Muscle layer of colon (tissue), 2 donors: ENCODE measurements at regions not wholly inside any gene's neighbourhood (a gene's known extent, or its start where the extent isn't known, plus 50 kb on each side); places are given as distances from the start of the nearest gene placed in this dataset.

Experiments
- H3K27ac ChIP-seq: one replicate; pipeline ENCODE4 v1.7.0; 2013; ENCODE audit warnings: low read depth, mild to moderate bottlenecking, low read length, moderate library complexity
- H3K27me3 ChIP-seq, 2 donors: one replicate each; pipeline ENCODE4 v1.7.0; 2013; ENCODE audit warnings: low read length in 2 of 2, mild to moderate bottlenecking in 2 of 2; ENCODE audit not compliant: insufficient read depth in 2 of 2, control insufficient read depth in 1 of 2
- H3K36me3 ChIP-seq: one replicate; pipeline ENCODE4 v1.7.0; 2013; ENCODE audit warnings: mild to moderate bottlenecking, low read length; ENCODE audit not compliant: insufficient read depth
- H3K4me1 ChIP-seq: one replicate; pipeline ENCODE4 v1.7.0; 2013; ENCODE audit warnings: mild to moderate bottlenecking, low read length; ENCODE audit not compliant: insufficient read depth
- H3K4me3 ChIP-seq, 2 donors: one replicate each; pipeline ENCODE4 v1.7.0; 2013; ENCODE audit warnings: low read length in 2 of 2, low read depth in 1 of 2, mild to moderate bottlenecking in 1 of 2, moderate library complexity in 1 of 2
- H3K9ac ChIP-seq: one replicate; pipeline ENCODE4 v1.7.0; 2013; ENCODE audit warnings: low read length
- H3K9me3 ChIP-seq: one replicate; pipeline ENCODE4 v1.7.0; 2013; ENCODE audit warnings: mild to moderate bottlenecking, low read length
- donor health status: abdominal sarcoma.
- donor health status: Adenocarcinoma of cecum.

DNA sequence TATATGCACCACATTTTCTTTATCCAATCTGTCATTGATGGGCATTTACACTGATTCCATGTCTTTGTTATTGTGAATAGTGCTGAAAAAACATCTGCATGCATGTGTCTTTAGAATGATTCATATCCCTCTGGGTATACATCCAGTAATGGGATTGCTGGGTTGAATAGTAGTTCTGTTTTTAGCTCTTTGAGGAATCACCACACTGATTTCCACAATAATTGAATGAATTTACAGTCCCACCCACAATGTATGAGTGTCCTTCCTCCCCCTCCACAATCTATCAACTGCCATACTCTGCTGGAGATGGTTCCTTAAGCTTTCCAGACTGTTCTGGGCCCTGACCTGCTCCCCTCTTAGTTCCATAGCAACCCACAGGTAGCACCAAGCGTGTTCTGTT lies 667.0 kb downstream of the LIG4 start:
- no peak overlapping the region for H3K9ac ChIP-seq
- no peaks in the 10 kb centered on the region for H3K4me1 ChIP-seq
- H3K27ac ChIP-seq = no peak overlapping the region
- no peaks in the 10 kb centered on the region for H3K27me3 ChIP-seq
- H3K36me3 ChIP-seq = no peaks in the 10 kb centered on the region
- H3K9me3 ChIP-seq = no peaks in the 10 kb centered on the region
- no peak overlapping the region for H3K4me3 ChIP-seq

DNA sequence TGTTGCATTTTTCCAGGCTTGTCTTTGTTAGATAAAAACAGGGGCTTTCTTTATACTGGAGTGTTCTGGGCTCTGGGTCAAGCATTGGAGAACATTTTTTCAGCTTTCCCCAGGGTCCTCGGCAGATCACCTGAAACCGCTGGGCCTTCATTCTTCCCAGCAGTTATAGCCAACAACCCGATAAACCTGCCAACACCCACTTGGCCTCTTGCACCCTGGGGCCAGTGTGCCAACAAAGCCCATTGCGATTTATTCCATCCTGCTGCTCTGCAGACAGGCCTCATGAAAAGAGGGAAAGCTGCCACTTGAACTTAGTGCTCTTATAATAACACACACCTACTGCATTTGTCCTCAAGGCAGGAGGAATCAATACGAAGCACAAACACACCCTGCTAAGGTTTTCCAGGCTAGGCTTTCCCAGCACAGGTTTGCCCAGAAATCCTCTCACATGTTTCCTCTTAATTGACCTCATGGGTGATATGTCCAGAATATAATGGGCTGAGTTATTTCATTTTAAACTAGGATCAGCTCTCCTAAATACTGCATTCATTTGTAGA lies 669.3 kb downstream of the LIG4 start:
- H3K9me3 ChIP-seq = no peaks in the 10 kb centered on the region
- H3K9ac ChIP-seq = no peak overlapping the region
- H3K4me3 ChIP-seq = no peak overlapping the region
- no peaks in the 10 kb centered on the region for H3K27me3 ChIP-seq
- no peak overlapping the region for H3K27ac ChIP-seq
- H3K36me3 ChIP-seq = no peaks in the 10 kb centered on the region
- H3K4me1 ChIP-seq = no peaks in the 10 kb centered on the region

DNA sequence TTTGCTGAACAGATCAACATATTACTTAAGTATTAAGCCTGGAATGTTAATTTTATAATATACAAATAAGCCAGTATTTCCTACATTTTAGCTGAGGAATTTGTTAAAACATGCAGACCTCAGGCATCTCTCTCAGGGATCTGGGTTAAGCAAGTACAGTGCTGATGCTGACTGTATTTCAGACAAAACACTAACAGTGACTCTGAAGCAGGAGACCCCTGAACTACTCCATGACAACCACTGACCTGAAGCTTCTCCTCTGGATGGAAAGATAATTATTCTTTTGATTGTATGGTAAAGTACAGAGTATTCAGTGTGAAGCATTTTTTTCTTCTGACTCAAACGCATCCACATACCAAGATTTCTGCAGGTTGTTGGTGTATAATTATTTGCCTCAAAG lies 680.8 kb downstream of the LIG4 start:
- Histone ChIP-seq H3K27me3 (no peaks in the 10 kb centered on the region), H3K4me3 (no peak overlapping the region), H3K27ac (no peak overlapping the region), H3K36me3 (no peaks in the 10 kb centered on the region), H3K9me3 (no peaks in the 10 kb centered on the region), H3K4me1 (no peaks in the 10 kb centered on the region), H3K9ac (no peak overlapping the region)

DNA sequence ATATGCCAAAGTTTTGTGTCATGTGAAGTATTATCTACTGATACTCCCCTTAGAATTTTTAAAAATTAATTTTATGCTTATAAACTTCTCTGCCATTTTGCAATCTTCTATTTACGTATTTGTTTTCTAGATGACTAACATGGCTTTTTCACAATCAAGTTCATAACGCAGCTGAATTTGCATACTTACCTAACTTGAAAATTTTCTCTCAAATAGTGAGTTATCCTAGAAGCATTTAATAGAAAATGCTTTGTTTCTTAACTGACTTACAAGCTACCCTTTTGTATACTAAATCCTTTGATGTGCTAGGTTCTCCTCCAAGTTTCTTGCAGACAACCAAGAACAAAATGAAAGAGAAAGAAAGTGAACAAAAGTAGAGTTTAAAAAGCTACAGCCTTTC lies 683.5 kb downstream of the LIG4 start:
- Histone ChIP-seq H3K27ac (no peak overlapping the region), H3K27me3 (no peaks in the 10 kb centered on the region), H3K36me3 (no peaks in the 10 kb centered on the region), H3K9me3 (no peaks in the 10 kb centered on the region), H3K9ac (no peak overlapping the region), H3K4me1 (no peaks in the 10 kb centered on the region), H3K4me3 (no peak overlapping the region)

DNA sequence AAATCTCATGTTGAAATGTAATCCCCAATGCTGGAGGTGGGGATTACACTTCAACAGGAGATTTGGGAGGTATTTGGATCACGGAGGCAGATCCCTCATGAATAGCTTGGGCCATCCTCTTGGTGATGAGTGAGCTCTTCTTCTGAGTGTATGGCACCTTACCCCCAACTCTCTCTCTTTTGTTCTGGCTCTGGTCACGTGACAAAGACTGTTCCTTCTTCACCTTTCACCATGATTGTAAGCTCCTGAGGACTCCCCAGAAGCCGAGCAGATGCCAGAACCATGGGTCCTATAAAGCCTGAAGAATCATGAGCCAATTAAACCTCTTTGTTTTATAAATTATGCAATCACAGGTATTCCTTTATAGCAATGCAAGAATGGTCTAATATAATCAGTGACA lies 684.2 kb downstream of the LIG4 start:
- H3K9me3 ChIP-seq = no peaks in the 10 kb centered on the region
- H3K27ac ChIP-seq = no peak overlapping the region
- H3K9ac ChIP-seq = no peak overlapping the region
- no peaks in the 10 kb centered on the region for H3K27me3 ChIP-seq
- no peaks in the 10 kb centered on the region for H3K4me1 ChIP-seq
- H3K4me3 ChIP-seq = no peak overlapping the region
- no peaks in the 10 kb centered on the region for H3K36me3 ChIP-seq

DNA sequence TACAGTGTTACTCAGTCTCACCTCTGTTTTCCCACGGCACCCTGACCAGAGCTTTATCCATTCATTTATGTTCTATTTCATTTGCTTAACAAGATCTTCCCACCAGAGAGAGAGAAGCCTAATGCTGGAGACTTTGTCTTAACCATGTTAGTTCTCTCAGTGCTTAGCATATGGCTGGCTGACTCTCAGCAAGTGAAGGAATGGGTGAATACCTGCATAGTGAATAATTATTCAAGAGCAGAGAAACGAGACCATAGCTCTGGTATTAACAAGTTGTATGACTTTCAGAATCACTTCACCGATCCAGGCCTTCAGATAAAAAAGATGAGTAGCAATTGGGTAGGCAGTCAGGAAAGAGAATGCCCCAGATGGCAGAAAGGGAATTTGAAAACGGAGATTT lies 686.3 kb downstream of the LIG4 start:
- no peaks in the 10 kb centered on the region for H3K4me1 ChIP-seq
- no peaks in the 10 kb centered on the region for H3K9me3 ChIP-seq
- no peak overlapping the region for H3K27ac ChIP-seq
- H3K4me3 ChIP-seq = no peak overlapping the region
- no peak overlapping the region for H3K9ac ChIP-seq
- no peaks in the 10 kb centered on the region for H3K36me3 ChIP-seq
- no peaks in the 10 kb centered on the region for H3K27me3 ChIP-seq

DNA sequence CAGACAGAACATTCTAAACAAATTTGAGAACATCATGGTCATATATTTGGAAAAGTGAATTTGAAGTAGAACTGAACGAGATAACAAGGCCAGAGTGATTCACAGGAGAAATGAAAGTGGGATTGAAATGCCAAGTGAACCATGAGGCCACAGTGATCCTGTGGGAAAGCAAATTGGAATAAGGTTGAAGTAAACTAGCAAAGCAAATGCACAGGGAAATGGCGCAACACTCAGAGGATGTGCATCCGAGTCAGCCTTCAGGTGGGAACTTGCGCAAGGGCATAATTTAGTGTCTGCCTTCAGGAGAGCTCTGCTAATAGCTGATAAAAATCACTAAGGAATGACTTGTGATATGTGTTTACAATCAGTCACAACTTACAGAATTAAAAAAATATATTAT lies 696.6 kb downstream of the LIG4 start:
- H3K27ac ChIP-seq = no peak overlapping the region
- no peak overlapping the region for H3K9ac ChIP-seq
- no peak overlapping the region for H3K4me3 ChIP-seq
- H3K9me3 ChIP-seq = no peaks in the 10 kb centered on the region
- no peaks in the 10 kb centered on the region for H3K4me1 ChIP-seq
- no peaks in the 10 kb centered on the region for H3K27me3 ChIP-seq
- no peaks in the 10 kb centered on the region for H3K36me3 ChIP-seq

DNA sequence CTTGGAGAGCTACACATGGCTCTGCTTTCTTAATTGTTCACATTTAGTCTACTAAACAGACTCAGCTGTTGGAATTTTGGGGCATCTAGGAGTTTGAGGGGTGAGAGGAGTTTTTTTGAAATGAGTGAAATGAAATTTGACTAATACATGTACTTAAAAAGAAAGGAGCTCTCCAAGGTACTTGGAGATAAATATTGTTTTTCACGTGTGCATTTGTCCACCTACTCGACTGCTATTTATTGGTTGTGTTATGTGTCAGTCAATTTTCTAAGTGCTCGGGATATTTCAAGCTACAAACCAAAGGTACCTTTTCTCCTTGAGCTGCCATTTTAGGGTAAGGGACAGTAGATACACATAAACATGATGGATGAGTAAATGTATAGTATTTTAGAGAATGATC lies 697.0 kb downstream of the LIG4 start:
- Histone ChIP-seq H3K4me3 (no peak overlapping the region), H3K4me1 (no peaks in the 10 kb centered on the region), H3K9me3 (no peaks in the 10 kb centered on the region), H3K36me3 (no peaks in the 10 kb centered on the region), H3K27me3 (no peaks in the 10 kb centered on the region), H3K27ac (no peak overlapping the region), H3K9ac (no peak overlapping the region)

DNA sequence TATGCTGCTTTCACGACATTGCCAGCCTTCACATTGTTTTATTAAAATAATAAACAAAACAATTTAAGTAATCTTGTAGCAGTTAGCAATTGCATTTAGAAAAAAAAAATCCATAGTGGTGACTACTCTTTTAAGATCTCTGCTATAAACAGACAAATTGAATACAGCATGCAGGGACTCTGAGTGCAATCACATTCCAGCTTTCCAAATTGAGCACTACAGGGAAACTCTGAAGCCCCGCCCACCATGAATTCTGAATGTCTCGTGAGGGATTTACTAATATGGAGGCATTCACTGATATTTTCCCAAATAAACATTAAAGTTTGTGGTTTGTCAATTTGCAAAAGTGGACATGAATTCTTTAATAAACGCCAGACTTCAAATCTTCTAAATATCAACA lies 698.8 kb downstream of the LIG4 start:
- H3K36me3 ChIP-seq = no peaks in the 10 kb centered on the region
- no peak overlapping the region for H3K4me3 ChIP-seq
- H3K4me1 ChIP-seq = no peaks in the 10 kb centered on the region

DNA sequence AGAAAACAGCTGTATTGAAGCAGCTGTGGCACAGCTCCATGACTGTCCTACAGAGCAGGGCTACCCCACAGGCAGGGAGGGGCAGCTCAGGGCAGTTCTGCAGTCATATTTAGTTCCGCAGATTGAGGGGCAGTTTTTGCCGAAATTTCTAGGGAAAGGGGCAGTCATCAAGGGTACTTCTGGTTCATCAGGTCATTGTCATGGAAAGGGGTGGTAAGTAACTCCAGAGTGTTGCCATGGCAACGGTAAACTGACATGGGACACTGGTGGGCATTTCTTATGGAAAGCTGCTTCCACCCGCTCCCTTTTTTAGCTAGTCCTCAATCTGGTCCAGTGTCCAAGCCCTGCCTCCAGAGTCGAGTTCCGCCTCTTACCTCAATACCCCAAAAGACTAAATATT lies 702.8 kb downstream of the LIG4 start:
- no peaks in the 10 kb centered on the region for H3K9me3 ChIP-seq
- no peak overlapping the region for H3K4me3 ChIP-seq
- no peak overlapping the region for H3K27ac ChIP-seq
- no peak overlapping the region for H3K9ac ChIP-seq
- H3K27me3 ChIP-seq = no peaks in the 10 kb centered on the region
- H3K36me3 ChIP-seq = no peaks in the 10 kb centered on the region
- no peaks in the 10 kb centered on the region for H3K4me1 ChIP-seq

More for the DNA sequence above, 698.8 kb downstream of the LIG4 start:
- Histone ChIP-seq H3K9me3 (no peaks in the 10 kb centered on the region), H3K27me3 (no peaks in the 10 kb centered on the region), H3K9ac (no peak overlapping the region), H3K27ac (no peak overlapping the region)

DNA sequence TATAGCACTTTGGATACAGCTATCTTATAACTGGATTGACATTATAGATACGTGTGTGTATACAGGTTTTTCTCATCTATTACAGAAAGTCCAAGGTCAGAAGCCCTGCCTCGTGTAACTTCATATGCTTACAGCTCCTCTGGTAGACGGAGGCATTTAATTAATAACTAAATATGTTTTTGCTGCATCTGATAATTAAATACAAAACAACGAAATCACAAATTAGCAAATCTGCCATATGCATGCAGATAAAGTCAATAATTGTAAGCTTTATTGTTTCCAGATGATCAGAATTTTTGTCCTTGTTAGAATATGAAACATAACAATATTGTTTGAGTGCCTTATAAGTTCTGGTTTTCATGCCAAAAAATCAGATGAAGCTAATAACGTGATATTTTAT lies 717.7 kb downstream of the LIG4 start:
- Histone ChIP-seq H3K9ac (no peak overlapping the region), H3K27me3 (no peaks in the 10 kb centered on the region), H3K4me3 (no peak overlapping the region), H3K9me3 (no peaks in the 10 kb centered on the region), H3K4me1 (no peaks in the 10 kb centered on the region), H3K27ac (no peak overlapping the region), H3K36me3 (no peaks in the 10 kb centered on the region)

DNA sequence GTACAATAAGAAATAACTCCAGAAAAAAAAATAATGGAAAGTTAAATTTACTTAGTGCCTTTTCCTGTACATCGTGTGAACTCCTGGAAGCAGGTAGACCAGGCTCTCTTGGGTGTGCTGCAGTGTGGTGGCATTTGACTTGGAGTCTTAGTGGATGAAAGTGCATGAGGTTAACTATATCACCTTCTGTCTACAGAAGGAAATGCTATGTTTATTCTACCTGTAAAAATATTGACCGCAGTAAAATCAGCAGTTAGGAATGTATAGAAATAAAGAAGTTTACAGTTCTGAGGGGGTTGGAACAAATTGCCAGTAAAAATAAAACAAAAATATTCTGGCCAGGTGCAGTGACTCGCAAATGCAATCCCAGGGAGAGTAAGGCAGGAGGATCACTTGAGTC lies 722.1 kb downstream of the LIG4 start:
- H3K27ac ChIP-seq = no peak overlapping the region
- no peak overlapping the region for H3K4me3 ChIP-seq
- no peak overlapping the region for H3K9ac ChIP-seq
- H3K27me3 ChIP-seq = no peaks in the 10 kb centered on the region
- no peaks in the 10 kb centered on the region for H3K4me1 ChIP-seq
- H3K9me3 ChIP-seq = no peaks in the 10 kb centered on the region
- no peaks in the 10 kb centered on the region for H3K36me3 ChIP-seq
